HG03159 (cell line): ENCODE measurements at regions not wholly inside any gene's neighbourhood (a gene's known extent, or its start where the extent isn't known, plus 50 kb on each side); places are given as distances from the start of the nearest gene placed in this dataset.

Experiments used
- ATAC-seq: cut with Tn5 transposase; IDR thresholded peaks from one replicate; pipeline ENCODE4 v1.9.1; 2021; ENCODE audit warnings: mild to moderate bottlenecking, moderate library complexity; ENCODE audit not compliant: unreplicated experiment

GRCh38 chr15:100780208-100780800 is 99.3 kb upstream of the ALDH1A3 start:
- ATAC-seq, result no peak

- ATAC-seq, result no peak
Observed at GRCh38 chr15:100781061-100781960, 98.3 kb upstream of the ALDH1A3 start.

GRCh38 chr15:100781961-100782530 is 97.6 kb upstream of the ALDH1A3 start:
- no peak for ATAC-seq

- no peak for ATAC-seq
Observed at GRCh38 chr15:100783291-100783690, 96.3 kb upstream of the ALDH1A3 start.

GRCh38 chr15:100783760-100784492 is 95.7 kb upstream of the ALDH1A3 start:
- ATAC-seq, result no peak

GRCh38 chr15:100784493-100785180 is 95.0 kb upstream of the ALDH1A3 start:
- no peak for ATAC-seq

- ATAC-seq, result no peak
Observed at GRCh38 chr15:100785181-100786138, 94.2 kb upstream of the ALDH1A3 start.

GRCh38 chr15:100786139-100786531 is 93.5 kb upstream of the ALDH1A3 start:
- ATAC-seq, result no peak

GRCh38 chr15:100786901-100787566 is 92.6 kb upstream of the ALDH1A3 start:
- ATAC-seq, result no peak

- no peak for ATAC-seq
Observed at GRCh38 chr15:100787567-100788417, 91.8 kb upstream of the ALDH1A3 start.

GRCh38 chr15:100788418-100789105 is 91.1 kb upstream of the ALDH1A3 start:
- ATAC-seq, result no peak

GRCh38 chr15:100790786-100791265 is 88.8 kb upstream of the ALDH1A3 start:
- ATAC-seq, result no peak

- no peak for ATAC-seq
Observed at GRCh38 chr15:100794008-100794407, 85.6 kb upstream of the ALDH1A3 start.

GRCh38 chr15:100801256-100801900 is 78.3 kb upstream of the ALDH1A3 start:
- ATAC-seq, result no peak

- ATAC-seq, result no peak
Observed at GRCh38 chr15:100802421-100803170, 77.0 kb upstream of the ALDH1A3 start.

GRCh38 chr15:100803171-100803440 is 76.5 kb upstream of the ALDH1A3 start:
- no peak for ATAC-seq
